HEK293 (cell line): ENCODE measurements at regions not wholly inside any gene's neighbourhood (a gene's known extent, or its start where the extent isn't known, plus 50 kb on each side); places are given as distances from the start of the nearest gene placed in this dataset.

ENCODE experiments used
- CTCF ChIP-seq: fragments of 450-650 bp; formaldehyde crosslinking; IDR thresholded peaks from 2 replicates; pipeline ENCODE4 v1.5.1; 2016; ENCODE audit warnings: missing biosample characterization, missing genetic modification characterization
- ZBTB49 ChIP-seq: fragments of 450-650 bp; formaldehyde crosslinking; IDR thresholded peaks from 2 replicates; pipeline ENCODE4 v1.5.1; 2016; ENCODE audit warnings: missing biosample characterization, missing genetic modification characterization, low read depth
- ZNF274 ChIP-seq, 2 experiments: fragments of 200-500 bp in 1 of 2; fragments of 450-650 bp in 1 of 2; sonication (Bioruptor generic) in 1 of 2; formaldehyde crosslinking in 1 of 2; IDR thresholded peaks; 2 replicates each; pipeline versions ENCODE4 v1.5.1 to v1.6.1; 2014 to 2016; ENCODE audit warnings: borderline replicate concordance in 1 of 2, inconsistent platforms in 1 of 2, low read length in 1 of 2, missing biosample characterization in 1 of 2, missing genetic modification characterization in 1 of 2

- TF ChIP-seq ZBTB49 (tag by site-specific recombination) (no peak), CTCF (tag by site-specific recombination) (no peak), ZNF274 (IDR thresholded peaks at IDR 0.05; ENCODE audit: low read length) (no peak), ZNF274 (tag by site-specific recombination; IDR thresholded peaks at IDR 0.05; ENCODE audit: borderline replicate concordance) (no peak)
Measured at GRCh38 chr4:161303551-161303950, 860.2 kb downstream of the FSTL5 start.
